Common myeloid progenitor, CD34-positive (primary cell): ENCODE measurements at regions not wholly inside any gene's neighbourhood (a gene's known extent, or its start where the extent isn't known, plus 50 kb on each side); places are given as distances from the start of the nearest gene placed in this dataset.

Experiments
- CTCF ChIA-PET: fragments of 350-600 bp; sonication (Branson Sonifier 250); formaldehyde crosslinking; loops from one replicate; lab custom pipeline; 2021; ENCODE audit warnings: antibody characterized with exemption; lab: Charles Lee
- POLR2A ChIA-PET: fragments of 350-600 bp; sonication (Branson Sonifier 250); formaldehyde crosslinking; loops from one replicate; lab custom pipeline; 2021; ENCODE audit warnings: antibody characterized with exemption; lab: Charles Lee
- DNase-seq, 3 donors: peaks; one replicate each; pipeline versions ENCODE4 v3.0.0 to v3.0.0-alpha.2; 2013
- H3K27ac ChIP-seq, 2 experiments: 1 replicate in 1 of 2; 2 replicates in 1 of 2; pipeline ENCODE4 v1.7.0; 2013; ENCODE audit warnings: inconsistent platforms in 2 of 2, low read length in 2 of 2, mild to moderate bottlenecking in 2 of 2, low read depth in 1 of 2, moderate library complexity in 1 of 2; ENCODE audit not compliant: severe bottlenecking in 2 of 2, insufficient read depth in 1 of 2, poor library complexity in 1 of 2
- H3K27me3 ChIP-seq, 5 experiments: replicated peaks in 2 of 5; 1 replicate in 3 of 5; 2 replicates in 2 of 5; pipeline versions ENCODE4 v1.6.1 to v1.7.0; 2013; ENCODE audit warnings: low read length in 4 of 5, mild to moderate bottlenecking in 2 of 5, moderate library complexity in 2 of 5, inconsistent platforms in 1 of 5; ENCODE audit not compliant: insufficient read depth in 5 of 5, control insufficient read depth in 4 of 5
- H3K36me3 ChIP-seq, 4 experiments: 1 replicate in 2 of 4; 2 replicates in 2 of 4; pipeline versions ENCODE4 v1.6.1 to v1.7.0; 2013; ENCODE audit warnings: low read length in 3 of 4, control low read depth in 1 of 4, mild to moderate bottlenecking in 1 of 4; ENCODE audit not compliant: control insufficient read depth in 4 of 4, insufficient read depth in 4 of 4
- H3K4me1 ChIP-seq, 4 experiments: 1 replicate in 3 of 4; 2 replicates in 1 of 4; pipeline versions ENCODE4 v1.6.1 to v1.7.1; 2013; ENCODE audit warnings: low read length in 3 of 4, mild to moderate bottlenecking in 3 of 4, control low read depth in 1 of 4, inconsistent platforms in 1 of 4, moderate library complexity in 1 of 4; ENCODE audit not compliant: control insufficient read depth in 4 of 4, insufficient read depth in 4 of 4; ENCODE audit errors: control extremely low read depth in 1 of 4
- H3K4me3 ChIP-seq, 7 experiments: 1 replicate in 4 of 7; 2 replicates in 3 of 7; pipeline versions ENCODE4 v1.5.1 to v1.7.0; 2013; ENCODE audit warnings: mild to moderate bottlenecking in 7 of 7, low read length in 6 of 7, moderate library complexity in 6 of 7, inconsistent platforms in 2 of 7, low read depth in 2 of 7, control low read depth in 1 of 7; ENCODE audit not compliant: insufficient read depth in 4 of 7, control insufficient read depth in 1 of 7; ENCODE audit errors: extremely low read depth in 1 of 7
- H3K9me3 ChIP-seq, 5 experiments: 1 replicate in 4 of 5; 2 replicates in 1 of 5; pipeline versions ENCODE4 v1.6.1 to v1.7.1; 2013; ENCODE audit warnings: low read length in 4 of 5, mild to moderate bottlenecking in 2 of 5, inconsistent platforms in 1 of 5, low read depth in 1 of 5, moderate library complexity in 1 of 5; ENCODE audit not compliant: control insufficient read depth in 4 of 5, insufficient read depth in 2 of 5; ENCODE audit errors: control extremely low read depth in 1 of 5
- WGBS: methylation state at CpG from one replicate; pipeline ENCODE4 v1.1.5; 2013; ENCODE audit not compliant: insufficient coverage; 5-methylcytosine and 5-hydroxymethylcytosine counted together

GRCh38 chr4:19248023-19248422, 1003.7 kb upstream of the SLIT2 start:
- no peak for DNase-seq
- H3K4me3 ChIP-seq: no peak overlapping the region
- no peaks in the 10 kb centered on the region for H3K4me1 ChIP-seq
- H3K27ac ChIP-seq: no peak overlapping the region
- CTCF ChIA-PET: no interaction called here
- no peaks in the 10 kb centered on the region for H3K27me3 ChIP-seq
- H3K36me3 ChIP-seq: no peaks in the 10 kb centered on the region
- no CpG with 5 or more reads among the region's 4 CpGs for WGBS
- H3K9me3 ChIP-seq: no peaks in the 10 kb centered on the region
- POLR2A ChIA-PET: interaction anchor here (0.7 kb wide), 1 partner anchor 607 kb away, joined by 4 read pairs; no protein-coding TSS in a partner anchor

- H3K9me3 ChIP-seq: no peaks in the 10 kb centered on the region
- H3K4me3 ChIP-seq: no peak overlapping the region
- H3K27ac ChIP-seq: no peak overlapping the region
- no peaks in the 10 kb centered on the region for H3K27me3 ChIP-seq
- no peak for DNase-seq
- POLR2A ChIA-PET: no interaction called here
- no peaks in the 10 kb centered on the region for H3K4me1 ChIP-seq
- 54% methylated on average over 2 of the region's 4 CpGs for WGBS
- no peaks in the 10 kb centered on the region for H3K36me3 ChIP-seq
- CTCF ChIA-PET: no interaction called here
These were observed 1009.8 kb upstream of the SLIT2 start for GRCh38 chr4:19241895-19242294.

GRCh38 chr4:19239565-19239964, 1012.1 kb upstream of the SLIT2 start:
- 71% methylated on average over 1 of the region's 2 CpGs for WGBS
- no peaks in the 10 kb centered on the region for H3K36me3 ChIP-seq
- H3K27ac ChIP-seq: no peak overlapping the region
- H3K27me3 ChIP-seq: no peaks in the 10 kb centered on the region
- H3K4me1 ChIP-seq: no peaks in the 10 kb centered on the region
- CTCF ChIA-PET: no interaction called here
- POLR2A ChIA-PET: no interaction called here
- no peak overlapping the region for H3K4me3 ChIP-seq
- no peak for DNase-seq
- no peaks in the 10 kb centered on the region for H3K9me3 ChIP-seq

GRCh38 chr4:19236473-19236872, 1015.2 kb upstream of the SLIT2 start:
- Histone ChIP-seq H3K27ac (no peak overlapping the region), H3K4me3 (no peak overlapping the region), H3K36me3 (no peaks in the 10 kb centered on the region), H3K4me1 (no peaks in the 10 kb centered on the region), H3K9me3 (no peaks in the 10 kb centered on the region), H3K27me3 (no peaks in the 10 kb centered on the region)
- ChIA-PET POLR2A (interaction anchor here (0.6 kb wide), 1 partner anchor 1023 kb away, joined by 3 read pairs; no protein-coding TSS in a partner anchor), CTCF (no interaction called here)
- 85% methylated on average over 2 of the region's 2 CpGs for WGBS
- DNase-seq: no peak

GRCh38 chr4:19230906-19231545, 1020.7 kb upstream of the SLIT2 start:
- WGBS: 83% methylated on average over 1 of the region's 3 CpGs
- Histone ChIP-seq H3K9me3 (no peaks in the 10 kb centered on the region), H3K36me3 (no peaks in the 10 kb centered on the region), H3K4me3 (no peak overlapping the region), H3K27me3 (no peaks in the 10 kb centered on the region), H3K27ac (no peak overlapping the region), H3K4me1 (no peaks in the 10 kb centered on the region)
- POLR2A ChIA-PET: no interaction called here
- no peak for DNase-seq
- CTCF ChIA-PET: no interaction called here

GRCh38 chr4:19227701-19228100, 1024.0 kb upstream of the SLIT2 start:
- CTCF ChIA-PET: no interaction called here
- WGBS: 67% methylated on average over 1 of the region's 4 CpGs

GRCh38 chr4:19224820-19225219, 1026.9 kb upstream of the SLIT2 start:
- peak; percentile 0 to 27 (median 16) for DNase-seq
- no peaks in the 10 kb centered on the region for H3K36me3 ChIP-seq
- CTCF ChIA-PET: no interaction called here

More at GRCh38 chr4:19227701-19228100, 1024.0 kb upstream of the SLIT2 start:
- no peaks in the 10 kb centered on the region for H3K27me3 ChIP-seq
- DNase-seq: no peak
- H3K4me3 ChIP-seq: no peak overlapping the region
- no peaks in the 10 kb centered on the region for H3K4me1 ChIP-seq
- POLR2A ChIA-PET: no interaction called here
- H3K9me3 ChIP-seq: no peaks in the 10 kb centered on the region
- no peaks in the 10 kb centered on the region for H3K36me3 ChIP-seq
- H3K27ac ChIP-seq: no peak overlapping the region

More at GRCh38 chr4:19224820-19225219, 1026.9 kb upstream of the SLIT2 start:
- Histone ChIP-seq H3K9me3 (no peaks in the 10 kb centered on the region), H3K4me1 (no peaks in the 10 kb centered on the region), H3K27me3 (no peaks in the 10 kb centered on the region), H3K27ac (no peak overlapping the region), H3K4me3 (no peak overlapping the region)
- no CpG with 5 or more reads among the region's 2 CpGs for WGBS
- POLR2A ChIA-PET: no interaction called here
